Kidney capillary endothelial cell (primary cell): ENCODE measurements at regions not wholly inside any gene's neighbourhood (a gene's known extent, or its start where the extent isn't known, plus 50 kb on each side); places are given as distances from the start of the nearest gene placed in this dataset.
"Not testable (repeated sequence)": the region's sequence is repeated elsewhere in the genome, so short reads cannot be mapped to it uniquely, and the experiment has no call there.

Source experiments
- DNase-seq: peaks from one replicate; pipeline ENCODE4 v3.0.0-alpha.2; 2018; ENCODE audit warnings: low spot score

DNA sequence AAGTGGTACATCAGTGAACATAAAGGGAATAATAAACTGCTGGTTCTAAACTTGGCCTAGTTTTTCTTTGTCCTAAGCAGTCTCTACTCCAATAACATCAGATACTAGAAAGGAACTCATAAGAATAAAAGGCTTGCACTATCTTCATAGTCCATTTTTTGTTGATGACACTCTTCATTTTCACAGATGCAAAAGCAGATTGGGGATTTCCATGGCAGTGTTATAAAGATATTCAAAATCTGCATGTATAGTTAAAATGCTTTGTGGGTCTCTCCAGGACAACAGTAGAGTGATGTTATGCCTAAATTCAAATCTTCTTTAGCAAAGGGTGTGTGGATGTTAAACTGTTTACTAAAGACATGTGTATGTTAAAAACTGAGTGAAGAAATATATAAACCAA is 745.8 kb downstream of the TRHDE start:
- DNase-seq, result no peak

DNA sequence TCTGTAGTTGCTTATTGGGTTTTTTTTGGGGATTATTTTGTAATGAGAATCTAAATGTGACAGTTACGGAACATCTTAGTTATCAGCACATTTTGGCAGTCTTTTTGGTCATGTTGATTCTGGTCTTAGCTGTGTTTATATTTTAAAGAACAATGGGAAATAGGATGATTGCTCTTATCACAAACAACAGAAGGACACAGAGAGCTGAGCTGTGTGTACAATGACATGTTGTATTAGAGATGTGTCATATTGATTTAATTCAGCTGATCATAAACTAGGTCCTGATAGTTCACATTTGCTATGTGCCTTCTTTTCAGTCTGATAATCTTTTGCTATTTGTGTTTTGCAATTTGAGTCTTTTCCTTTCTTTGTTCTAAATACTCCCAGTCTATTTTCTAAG is 781.7 kb downstream of the TRHDE start:
- DNase-seq, result no peak

DNA sequence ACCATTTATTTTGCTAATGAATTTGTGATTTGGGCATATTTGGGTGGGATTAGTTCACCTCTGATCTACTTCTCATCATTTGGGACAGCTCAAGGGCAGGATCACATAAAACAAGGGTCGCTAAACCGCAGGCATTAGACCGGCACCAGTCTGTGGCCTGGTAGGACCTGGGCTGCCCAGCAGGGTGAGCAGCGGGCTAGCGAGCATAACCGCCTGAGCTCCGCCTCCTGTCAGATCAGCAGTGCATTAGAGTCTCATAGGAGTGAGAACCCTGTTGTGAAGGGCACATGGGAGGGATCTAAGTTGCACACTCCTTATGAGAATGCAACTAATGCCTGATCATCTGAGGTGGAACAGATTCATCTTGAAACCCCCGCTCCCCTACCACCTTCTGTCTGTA is 785.3 kb downstream of the TRHDE start:
- DNase-seq, result no peak

DNA sequence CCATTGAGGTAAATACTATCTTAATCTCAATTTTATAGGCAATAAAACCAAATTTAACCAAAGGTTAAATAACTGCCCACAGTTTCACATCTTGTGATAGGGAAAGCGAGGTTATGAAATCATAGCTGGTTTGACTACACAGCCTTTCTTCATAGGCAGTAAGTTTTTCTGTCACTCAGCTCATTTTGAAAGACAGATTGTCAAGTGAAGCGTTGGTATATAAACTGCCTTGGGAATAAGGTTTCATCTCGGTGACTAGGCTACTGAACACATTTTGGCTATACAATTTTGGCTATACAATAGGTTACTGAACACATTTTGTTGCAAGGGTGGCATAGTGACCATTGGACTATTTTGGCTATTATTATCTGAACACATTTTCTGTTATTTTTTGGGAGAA is 793.7 kb downstream of the TRHDE start:
- DNase-seq, result no peak

DNA sequence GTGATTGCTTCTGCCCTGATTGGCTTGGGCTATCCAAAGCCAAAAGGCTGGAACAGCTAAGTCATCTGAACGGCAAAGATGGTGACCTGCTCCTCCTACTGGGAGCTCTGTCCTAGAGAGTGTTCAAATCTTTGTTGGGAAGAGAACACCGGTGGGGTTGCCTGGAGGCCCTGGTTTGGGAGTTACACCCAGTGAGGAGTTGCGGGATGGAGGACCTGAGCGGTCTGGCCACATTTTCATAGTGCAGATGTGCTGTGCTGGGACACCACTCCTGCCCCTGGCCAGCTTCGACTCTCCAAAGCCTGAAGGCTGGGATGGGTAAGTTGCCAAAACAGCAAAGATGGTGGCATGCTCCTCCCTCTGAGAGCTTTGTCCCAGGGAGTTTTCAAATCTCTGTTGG is 795.4 kb downstream of the TRHDE start:
- DNase-seq, result no peak

DNA sequence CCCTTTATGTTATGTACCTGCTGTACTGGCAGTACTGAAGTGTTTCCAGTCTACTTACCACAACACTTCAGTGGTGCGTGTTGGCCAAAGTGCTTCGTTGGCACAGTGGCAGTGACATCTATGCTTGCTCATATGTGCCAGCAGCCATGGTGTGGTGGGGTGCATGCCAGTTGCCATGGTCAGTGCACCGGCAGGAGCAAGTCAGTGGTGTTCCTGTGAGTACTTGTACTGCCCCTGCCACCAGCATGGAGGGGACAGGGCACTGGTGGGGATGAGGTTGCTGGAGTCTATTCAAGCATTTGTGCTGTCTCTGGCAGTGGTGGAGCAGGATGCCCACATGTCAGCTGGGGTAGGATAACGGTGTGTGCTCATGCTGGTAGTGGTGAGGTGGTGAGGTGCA is 800.0 kb downstream of the TRHDE start:
- no peak for DNase-seq

DNA sequence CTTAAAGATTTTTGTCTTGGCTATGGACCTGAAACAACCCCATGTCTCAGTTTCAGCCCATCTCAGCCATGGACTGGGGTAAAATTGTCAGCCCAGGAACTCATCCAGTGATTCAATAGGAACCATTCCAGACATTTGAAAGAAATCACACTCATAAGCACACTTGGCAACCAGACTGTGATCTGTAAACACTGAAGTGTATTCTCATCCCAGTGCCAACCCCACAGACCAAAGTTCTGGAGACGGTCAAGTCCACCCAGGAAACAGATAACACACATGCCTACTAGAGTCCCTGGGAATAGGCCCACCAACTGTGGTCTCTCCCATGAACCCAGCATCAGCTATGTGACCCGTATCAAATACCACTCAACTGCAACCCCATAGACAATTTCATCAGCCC is 804.6 kb downstream of the TRHDE start:
- DNase-seq, result no peak

DNA sequence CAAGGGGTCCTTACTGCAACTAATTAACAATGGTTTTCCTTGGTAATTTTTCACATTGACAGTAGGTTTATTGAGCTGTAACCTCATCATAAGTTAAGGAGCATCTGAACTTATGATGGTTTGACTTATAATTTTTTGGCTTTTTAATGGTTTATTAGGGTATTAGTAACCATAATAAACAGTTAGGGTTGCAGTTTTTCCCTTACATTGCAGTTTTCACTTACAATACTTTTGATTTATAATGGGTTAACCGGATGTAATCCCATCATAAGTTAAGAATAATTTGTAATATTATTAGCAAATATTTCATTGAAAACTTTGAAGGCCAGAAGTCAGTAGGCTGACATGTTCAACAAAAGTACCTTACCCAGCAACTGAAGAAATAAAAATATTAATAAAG is 811.6 kb downstream of the TRHDE start:
- no peak for DNase-seq

DNA sequence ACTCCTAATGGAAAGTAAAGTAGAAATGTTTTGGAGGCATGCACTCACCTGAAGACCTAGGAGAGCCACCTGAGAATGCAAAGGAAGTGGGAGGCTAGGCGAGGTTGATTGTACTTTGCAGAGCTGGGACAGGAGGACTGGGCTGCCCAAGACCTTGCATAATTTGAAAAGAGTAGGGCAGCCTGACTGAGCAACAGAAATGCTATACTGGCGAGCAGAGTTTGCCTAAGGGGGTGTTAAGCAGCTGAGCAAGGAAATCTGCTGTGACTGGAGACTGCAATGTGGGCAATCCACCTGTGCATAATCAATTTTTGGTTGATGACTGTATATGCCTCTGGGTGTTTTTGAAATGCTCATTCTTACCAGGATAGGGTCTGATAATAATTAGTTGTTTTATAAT is 834.1 kb downstream of the TRHDE start:
- no peak for DNase-seq

DNA sequence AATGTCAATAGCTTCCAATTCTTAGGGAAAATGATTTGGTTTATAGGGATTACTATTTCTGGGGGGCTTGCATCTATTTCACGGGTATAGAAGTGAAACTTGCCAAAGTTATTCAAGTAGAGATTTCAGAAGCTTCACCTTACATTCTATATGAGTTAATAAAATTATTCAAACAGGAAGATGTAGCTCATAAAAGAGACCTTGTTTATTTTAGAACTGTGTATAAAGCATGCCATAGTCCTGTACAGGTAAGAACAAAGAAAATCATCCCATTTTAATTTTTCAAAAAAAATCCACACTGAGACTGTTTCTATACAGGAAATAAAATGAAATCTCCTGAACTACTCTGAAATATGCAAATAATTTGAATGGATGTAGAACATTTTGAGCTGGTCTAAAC is 834.7 kb downstream of the TRHDE start:
- DNase-seq, result no peak

DNA sequence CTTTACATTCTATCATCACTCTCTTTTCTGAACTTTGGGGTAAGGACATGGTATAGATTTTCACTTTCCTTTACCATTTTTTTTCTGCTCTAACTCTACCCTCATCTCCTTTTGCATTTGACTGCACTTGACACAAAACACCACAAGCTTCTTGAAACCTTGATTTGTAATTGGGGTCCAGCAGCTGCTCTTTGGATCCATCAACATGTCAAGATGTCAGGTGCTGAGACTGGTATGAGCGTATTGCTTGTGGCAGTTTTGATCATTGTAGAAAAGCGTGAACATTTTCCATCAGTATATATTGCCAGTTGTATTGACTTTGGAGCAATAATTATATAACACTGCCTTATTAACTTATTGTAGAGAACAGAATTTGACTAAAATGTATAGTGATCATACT is 838.6 kb downstream of the TRHDE start:
- DNase-seq, result no peak

DNA sequence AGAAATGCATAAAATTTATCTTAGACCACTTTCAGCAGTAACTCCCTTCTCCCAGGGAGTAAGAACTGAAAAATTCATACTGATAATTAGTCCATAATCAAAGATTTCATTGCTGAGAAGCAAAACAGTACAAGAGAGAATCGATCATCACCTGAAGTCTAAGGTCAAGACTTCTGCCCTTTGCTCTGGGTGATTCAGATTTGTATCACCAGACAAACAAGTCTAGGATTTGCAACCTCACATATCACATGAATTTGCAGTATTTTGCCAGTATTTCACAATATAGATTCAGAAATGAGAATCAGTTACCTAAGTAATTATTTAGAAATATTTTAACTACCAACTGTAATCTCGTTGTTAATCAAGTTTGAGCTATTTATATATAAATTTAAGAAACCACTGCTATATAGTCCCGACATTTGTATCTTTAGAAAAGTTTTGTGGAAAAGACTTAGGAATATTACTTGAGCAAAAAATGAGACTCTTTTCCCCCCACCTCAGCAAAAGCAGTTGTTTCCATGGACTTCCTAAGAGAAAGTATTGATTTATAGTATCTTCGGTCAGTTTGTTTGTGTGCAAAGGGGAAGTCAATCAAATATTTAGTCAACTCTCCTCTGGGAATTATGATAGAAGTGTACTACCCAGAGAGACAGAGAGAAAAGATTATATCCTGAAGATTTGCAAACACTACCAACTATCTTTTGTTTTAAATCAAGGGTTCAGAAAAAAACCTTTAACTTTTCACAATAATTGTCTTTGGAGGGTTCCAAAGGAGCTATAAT is 840.1 kb downstream of the TRHDE start:
- DNase-seq, result no peak

DNA sequence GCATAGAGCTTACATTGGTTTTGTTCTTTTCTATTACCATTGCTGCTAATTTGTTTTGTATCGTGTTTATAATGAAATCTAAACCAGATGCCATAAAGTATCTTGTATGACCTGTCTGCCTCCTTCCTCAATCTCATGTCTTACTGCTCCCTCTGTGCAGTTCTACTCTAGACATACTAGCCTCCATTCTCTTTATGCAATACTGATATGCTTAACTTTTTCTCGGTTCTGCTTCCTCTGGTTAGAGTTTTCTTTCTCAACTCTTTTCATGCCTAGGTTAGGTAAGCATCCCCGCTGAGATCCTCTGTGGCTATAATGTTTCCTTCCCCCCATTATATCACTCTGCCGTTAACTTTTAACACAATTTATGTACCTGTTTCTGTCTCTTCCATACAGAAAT is 852.3 kb downstream of the TRHDE start:
- DNase-seq, result no peak

DNA sequence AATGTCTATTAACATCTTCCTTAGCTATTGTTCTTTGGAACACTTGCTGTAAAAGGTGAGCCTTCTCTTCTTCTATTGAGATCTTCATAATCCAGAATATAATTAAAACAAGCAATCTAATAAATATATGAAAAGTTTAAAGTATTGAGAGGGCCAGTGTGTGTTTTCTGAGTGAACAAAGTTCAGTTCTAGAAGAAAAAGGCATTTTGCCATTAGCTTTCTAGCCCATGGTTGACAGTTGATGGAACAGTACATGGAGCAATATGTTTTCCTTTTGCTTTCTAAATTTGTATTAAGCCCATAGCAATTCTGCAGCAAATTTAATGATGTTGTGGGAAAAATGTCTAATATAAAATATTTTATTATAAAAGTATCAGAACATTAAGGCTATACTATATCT is 853.0 kb downstream of the TRHDE start:
- DNase-seq, result no peak

DNA sequence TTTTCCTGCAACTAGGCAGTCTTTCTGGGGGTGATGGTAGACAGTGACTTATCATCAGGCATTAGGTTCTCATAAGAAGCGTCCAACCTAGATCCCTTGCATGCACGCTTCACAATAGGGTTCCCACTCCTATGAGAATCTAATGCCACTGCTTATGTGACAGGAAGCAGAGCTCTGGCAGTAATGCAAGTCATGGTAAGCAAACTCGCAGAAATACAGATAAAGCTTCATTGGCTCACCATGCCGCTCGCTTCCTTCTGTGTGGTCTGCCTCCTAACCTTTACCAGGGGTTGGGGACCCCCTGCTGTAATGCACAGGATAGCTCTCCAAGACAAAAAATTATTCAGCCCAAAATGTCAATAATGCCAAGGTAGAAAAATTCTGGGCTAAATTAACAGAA is 864.2 kb downstream of the TRHDE start:
- DNase-seq, result no peak

DNA sequence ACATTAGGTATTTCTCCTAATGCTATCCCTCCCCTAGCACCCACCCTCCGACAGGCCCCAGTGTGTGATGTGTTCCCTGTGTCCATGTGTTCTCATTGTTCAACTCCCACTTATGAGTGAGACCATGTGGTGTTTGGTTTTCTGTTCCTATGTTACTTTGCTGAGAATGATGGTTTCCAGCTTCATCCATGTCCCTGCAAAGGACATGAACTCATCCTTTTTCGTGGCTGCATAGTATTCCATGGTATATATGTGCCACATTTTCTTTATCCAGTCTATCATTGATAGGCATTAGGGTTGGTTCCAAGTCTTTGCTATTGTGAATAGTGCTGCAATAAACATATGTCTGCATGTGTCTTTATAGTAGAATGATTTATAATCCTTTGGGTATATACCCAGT is 867.5 kb downstream of the TRHDE start:
- DNase-seq, result not testable (repeated sequence)

DNA sequence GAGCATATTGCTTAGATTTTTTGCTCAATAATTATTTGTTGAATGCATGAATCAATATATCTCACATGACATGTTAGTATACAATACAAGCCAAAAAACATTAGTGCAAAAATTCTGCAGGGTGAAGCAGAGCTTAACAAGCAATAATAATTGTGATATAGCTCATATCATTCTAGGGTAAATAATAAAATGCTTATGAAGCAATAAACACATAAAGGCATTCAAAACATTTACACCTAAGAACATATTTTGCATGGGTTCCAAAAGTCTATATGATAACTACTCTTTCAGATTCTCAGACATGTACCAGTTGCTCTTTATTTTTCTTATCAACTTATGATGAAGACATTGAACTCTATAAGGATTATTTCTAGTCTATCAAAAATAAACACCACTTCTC is 886.2 kb downstream of the TRHDE start:
- no peak for DNase-seq

DNA sequence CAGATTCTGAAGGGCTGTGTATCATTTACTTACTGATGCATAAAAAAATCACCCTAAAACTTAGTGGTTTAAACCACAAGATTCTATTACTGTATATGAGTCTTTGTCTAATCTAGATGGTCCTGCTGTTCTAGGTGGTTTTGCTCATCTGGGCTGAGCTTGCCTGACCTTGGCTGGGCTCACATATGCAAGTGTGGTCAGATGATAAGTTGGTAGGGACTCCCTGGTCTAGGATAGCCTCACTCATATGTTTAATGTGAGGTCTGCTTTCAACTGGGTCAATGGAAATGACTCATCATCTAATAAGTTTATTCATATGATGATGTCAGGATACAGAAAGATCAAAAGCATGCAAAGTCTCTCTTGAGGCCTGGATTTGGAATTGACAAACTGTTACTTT is 887.8 kb downstream of the TRHDE start:
- no peak for DNase-seq

DNA sequence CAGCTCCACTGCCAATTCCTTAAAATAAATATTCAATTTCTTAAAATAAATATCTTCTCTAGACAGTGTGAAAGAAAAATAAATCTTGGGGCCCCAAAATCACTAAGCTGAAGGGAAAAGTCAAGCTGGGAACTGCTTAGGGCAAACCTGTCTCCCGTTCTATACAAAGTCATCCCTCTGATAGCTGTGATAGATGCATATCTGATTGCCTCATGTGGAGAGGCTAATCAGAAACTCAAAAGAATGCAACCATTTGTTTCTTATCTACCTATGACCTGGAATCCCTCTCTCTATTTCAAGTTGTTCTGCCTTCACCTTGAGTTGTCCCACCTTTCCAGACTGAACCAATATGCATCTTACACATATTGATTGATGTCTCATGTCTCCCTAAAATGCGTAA is 889.8 kb downstream of the TRHDE start:
- DNase-seq, result no peak

DNA sequence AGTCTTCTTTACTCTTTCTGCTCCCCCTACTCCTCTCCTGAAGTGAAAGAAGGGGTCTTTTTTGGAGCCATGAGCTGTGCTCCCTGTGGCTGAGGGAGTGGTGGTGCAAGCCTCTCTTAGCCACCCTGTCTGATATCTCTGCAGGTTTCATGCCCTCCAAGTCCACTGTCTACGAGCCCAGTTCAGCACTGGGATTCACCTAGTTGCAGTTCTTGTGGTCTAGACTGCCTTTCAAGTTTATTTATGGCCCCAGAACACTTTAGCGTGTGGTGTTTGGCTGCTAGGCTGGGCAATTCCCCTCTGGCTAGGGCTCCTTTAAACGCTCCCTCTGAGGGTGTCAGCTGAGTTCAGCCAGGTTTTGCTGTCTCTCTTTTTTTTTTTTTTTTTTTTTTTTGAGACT is 908.6 kb downstream of the TRHDE start:
- no peak for DNase-seq

DNA sequence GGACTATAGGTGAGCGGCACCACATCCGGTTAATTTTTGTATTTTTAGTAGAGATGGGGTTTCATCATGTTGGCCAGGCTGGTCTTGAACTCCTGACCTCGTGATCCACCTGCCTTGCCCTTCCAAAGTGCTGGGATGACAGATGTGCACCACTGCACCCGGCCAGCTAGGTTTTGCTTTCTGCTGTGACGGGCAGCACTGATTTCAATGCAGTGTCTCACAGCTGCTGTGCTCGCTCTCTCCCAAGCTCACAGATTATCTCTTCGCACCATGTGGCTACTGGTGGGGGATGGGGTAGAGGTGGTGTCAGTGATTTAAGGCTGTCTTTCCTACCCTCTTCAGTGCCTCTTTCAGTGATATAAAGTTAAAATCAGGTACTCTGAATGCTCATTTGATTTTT is 909.1 kb downstream of the TRHDE start:
- DNase-seq, result no peak

DNA sequence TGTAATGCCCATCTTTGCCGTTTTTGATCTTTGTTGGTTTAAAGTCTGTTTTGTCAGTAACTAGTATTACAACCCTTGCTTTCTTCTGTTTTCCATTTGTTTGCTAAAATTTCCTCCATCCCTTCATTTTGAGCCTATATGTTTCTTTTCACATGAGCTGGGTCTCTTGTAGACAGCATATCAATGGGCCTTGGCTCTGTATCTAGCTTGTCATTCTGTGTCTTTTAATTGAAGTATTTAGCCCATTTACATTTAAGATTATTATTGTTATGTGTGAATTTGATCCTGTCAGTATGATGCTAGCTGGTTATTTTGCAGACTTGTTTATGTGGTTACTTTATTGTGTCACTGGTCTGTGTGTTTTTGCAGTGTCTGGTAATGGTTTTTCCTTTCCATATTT is 913.2 kb downstream of the TRHDE start:
- DNase-seq, result no peak

DNA sequence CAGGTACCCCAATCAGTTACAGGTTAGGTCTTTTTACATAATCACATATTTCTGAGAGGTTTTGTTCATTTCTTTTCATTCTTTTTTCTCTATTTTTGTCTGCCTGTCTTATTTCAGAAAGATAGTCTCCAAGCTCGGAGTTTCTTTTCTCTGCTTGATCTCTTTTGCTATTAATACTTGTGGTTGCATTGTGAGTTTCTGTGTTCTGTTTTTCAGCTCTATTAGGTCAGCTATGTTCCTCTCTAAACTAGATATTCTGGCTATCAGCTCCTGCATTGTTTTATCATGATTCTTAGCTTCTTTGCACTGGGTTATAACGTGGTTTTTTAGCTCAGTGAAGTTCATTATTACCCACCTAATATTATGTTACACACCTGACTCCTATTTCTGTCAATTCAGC is 914.1 kb downstream of the TRHDE start:
- DNase-seq, result no peak

DNA sequence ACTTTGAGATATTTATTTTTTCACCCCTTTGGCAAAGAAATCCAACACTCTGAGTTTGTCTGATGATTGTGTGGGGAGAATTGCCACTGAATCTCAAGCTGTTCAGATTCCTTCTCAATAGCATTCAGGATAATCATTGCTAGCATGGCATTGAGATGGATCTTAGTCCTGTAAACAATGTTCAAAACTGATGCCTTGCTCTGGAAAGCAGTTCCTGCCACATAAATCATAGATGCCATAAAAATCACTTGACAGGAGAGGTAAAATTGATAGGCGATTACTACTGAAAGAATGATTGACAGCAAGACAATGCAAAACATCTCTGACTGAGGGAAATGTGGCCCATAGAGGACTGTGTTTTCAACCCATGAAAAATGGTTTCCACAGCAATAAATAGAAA is 915.6 kb downstream of the TRHDE start:
- no peak for DNase-seq
